WERI-Rb-1 (cell line): ENCODE measurements at regions not wholly inside any gene's neighbourhood (a gene's known extent, or its start where the extent isn't known, plus 50 kb on each side); places are given as distances from the start of the nearest gene placed in this dataset.

ENCODE experiments used
- DNase-seq: peaks from one replicate; pipeline ENCODE4 v3.0.0-alpha.2; 2020
- H3K27ac ChIP-seq: fragments of 250-450 bp; sonication (Bioruptor Pico); 2 replicates; pipeline ENCODE4 v1.5.1; 2020; ENCODE audit warnings: mild to moderate bottlenecking, moderate library complexity
- H3K27me3 ChIP-seq: fragments of 250-450 bp; sonication (Bioruptor Pico); 2 replicates; pipeline ENCODE4 v1.5.1; 2021; ENCODE audit warnings: mild to moderate bottlenecking, low read depth, moderate library complexity; ENCODE audit not compliant: insufficient read depth, severe bottlenecking
- H3K36me3 ChIP-seq: fragments of 250-450 bp; sonication (Bioruptor Pico); 2 replicates; pipeline ENCODE4 v1.5.1; 2020; ENCODE audit warnings: mild to moderate bottlenecking, moderate library complexity
- H3K4me3 ChIP-seq: 2 replicates; pipeline ENCODE4 v1.5.1; 2011; ENCODE audit warnings: low read depth, mild to moderate bottlenecking, control low read depth, low read length
- H3K9me3 ChIP-seq: fragments of 250-450 bp; sonication (Bioruptor Pico); 2 replicates; pipeline ENCODE4 v1.5.1; 2021; ENCODE audit warnings: mild to moderate bottlenecking, moderate library complexity; ENCODE audit not compliant: severe bottlenecking
- TF ChIP-seq, protein P1 (sequence below): IDR thresholded peaks from 2 replicates; pipeline ENCODE4 v1.5.1; 2011; ENCODE audit warnings: low read depth, mild to moderate bottlenecking, control low read depth, inconsistent platforms, low read length

DNA sequence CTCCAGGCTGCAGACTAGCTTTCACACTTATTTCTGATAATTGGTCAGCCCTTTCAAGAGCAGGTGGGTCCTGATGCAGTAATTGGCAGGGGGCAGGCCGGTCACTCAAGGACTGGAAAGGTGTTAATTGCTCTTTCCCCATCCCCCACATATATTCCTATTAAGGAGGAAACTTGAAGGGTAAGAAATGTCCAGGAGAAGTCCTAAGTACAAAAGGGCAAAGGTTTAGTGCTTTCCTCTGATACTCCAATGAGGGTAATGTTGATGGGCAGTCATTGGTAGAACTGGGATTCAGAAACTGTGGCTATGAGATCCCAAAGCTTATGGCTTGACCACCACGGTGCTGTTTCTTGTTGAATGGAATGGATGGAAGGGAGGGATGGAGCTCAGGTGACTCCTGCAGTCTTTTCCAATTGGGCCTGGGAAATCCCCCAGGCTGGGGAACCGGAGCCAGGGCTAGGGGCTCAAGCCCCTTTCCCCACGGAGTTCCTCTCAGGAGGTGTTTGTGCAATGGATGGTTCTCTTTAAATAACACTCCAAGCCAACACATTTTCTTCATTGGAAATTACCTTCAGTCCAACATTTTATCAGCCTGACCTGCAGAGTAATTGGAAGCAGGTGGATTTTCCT, 103.2 kb upstream of the ALDH1B1 start:
- no peak for DNase-seq
- Histone ChIP-seq H3K27ac (no peak overlapping the region), H3K36me3 (no peaks in the 10 kb centered on the region)

DNA sequence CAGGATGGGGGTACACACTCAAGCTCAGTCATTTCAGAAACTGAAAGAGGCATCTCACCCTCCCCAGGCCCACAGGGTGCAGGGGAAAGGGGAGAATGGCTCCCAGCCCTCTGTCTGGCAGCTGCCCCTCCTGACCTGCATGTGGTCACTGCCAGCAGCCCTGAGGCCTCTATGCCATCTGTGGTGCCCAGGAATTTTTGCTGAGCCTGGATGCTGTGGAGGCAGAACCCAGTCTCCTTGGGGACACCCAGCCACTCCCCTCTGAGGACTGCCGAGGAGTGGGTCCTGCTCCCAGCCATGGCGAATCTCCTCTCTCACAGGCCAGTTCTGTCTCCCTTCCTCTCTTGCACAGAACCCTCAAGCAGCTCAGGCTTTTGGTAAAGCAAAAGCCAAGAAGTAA, 104.0 kb upstream of the ALDH1B1 start:
- Histone ChIP-seq H3K4me3 (no peak overlapping the region), H3K27ac (no peak overlapping the region), H3K9me3 (peaks cover 3% of the 10 kb centered on the region), H3K27me3 (no peaks in the 10 kb centered on the region), H3K36me3 (no peaks in the 10 kb centered on the region)
- TF ChIP-seq, protein P1, sequence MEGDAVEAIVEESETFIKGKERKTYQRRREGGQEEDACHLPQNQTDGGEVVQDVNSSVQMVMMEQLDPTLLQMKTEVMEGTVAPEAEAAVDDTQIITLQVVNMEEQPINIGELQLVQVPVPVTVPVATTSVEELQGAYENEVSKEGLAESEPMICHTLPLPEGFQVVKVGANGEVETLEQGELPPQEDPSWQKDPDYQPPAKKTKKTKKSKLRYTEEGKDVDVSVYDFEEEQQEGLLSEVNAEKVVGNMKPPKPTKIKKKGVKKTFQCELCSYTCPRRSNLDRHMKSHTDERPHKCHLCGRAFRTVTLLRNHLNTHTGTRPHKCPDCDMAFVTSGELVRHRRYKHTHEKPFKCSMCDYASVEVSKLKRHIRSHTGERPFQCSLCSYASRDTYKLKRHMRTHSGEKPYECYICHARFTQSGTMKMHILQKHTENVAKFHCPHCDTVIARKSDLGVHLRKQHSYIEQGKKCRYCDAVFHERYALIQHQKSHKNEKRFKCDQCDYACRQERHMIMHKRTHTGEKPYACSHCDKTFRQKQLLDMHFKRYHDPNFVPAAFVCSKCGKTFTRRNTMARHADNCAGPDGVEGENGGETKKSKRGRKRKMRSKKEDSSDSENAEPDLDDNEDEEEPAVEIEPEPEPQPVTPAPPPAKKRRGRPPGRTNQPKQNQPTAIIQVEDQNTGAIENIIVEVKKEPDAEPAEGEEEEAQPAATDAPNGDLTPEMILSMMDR, result no peak
- no peak for DNase-seq

More for the DNA sequence above, 103.2 kb upstream of the ALDH1B1 start:
- TF ChIP-seq, protein P1, result no peak
- H3K4me3 ChIP-seq, result no peak overlapping the region
- H3K9me3 ChIP-seq, result peaks cover 3% of the 10 kb centered on the region
- H3K27me3 ChIP-seq, result no peaks in the 10 kb centered on the region

DNA sequence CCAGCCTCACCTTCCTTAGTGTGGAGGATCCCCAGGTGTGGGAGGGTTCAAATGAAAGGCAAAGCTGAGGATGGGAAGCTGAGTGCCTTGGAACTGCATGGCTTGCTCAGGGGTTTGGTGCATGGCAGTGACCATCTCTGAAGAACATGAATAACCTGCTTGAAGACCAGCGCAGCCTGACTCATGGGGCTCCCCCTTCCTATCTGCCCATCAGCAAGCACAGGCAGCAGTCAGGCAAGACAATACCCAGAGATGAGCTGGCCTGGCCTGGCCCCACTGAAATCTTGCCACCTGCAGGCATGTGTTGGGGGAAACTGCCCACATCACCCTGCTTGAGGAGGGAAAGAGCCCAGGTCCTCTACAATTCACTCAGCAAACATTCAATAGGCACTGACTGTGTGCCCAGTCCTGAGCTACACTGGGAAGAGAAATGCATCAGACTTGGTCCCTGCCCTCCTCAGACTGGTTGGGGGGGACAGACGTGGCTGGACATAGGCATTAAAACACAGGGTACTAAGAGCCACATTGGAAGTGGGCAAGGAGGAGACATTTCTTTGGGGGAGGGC, 105.0 kb upstream of the ALDH1B1 start:
- Histone ChIP-seq H3K36me3 (no peaks in the 10 kb centered on the region), H3K27me3 (no peaks in the 10 kb centered on the region), H3K27ac (no peak overlapping the region), H3K9me3 (peaks cover 3% of the 10 kb centered on the region), H3K4me3 (no peak overlapping the region)
- DNase-seq, result no peak
- TF ChIP-seq, protein P1, result no peak

DNA sequence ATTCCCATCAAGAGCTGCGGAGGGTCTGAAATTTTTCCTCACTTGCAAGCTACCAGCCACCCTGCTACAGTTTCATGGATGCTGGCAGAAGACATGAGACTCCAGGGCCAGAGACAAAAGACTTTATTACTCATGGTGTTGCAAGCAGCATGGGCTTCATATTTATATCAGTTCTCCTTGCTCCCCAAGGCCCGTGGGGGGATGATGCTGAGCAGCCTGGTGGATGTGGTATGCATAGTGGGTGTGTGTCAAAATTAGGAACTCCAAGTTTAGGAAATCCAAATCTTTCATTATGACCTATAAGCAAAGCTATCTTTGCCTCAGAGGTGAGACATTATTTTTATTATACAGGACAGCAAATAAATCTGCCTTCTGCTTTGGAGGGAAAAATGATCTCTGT, 105.7 kb upstream of the ALDH1B1 start:
- Histone ChIP-seq H3K27ac (no peak overlapping the region), H3K27me3 (no peaks in the 10 kb centered on the region), H3K36me3 (no peaks in the 10 kb centered on the region), H3K9me3 (peaks cover 3% of the 10 kb centered on the region), H3K4me3 (no peak overlapping the region)
- TF ChIP-seq, protein P1, result no peak
- no peak for DNase-seq

DNA sequence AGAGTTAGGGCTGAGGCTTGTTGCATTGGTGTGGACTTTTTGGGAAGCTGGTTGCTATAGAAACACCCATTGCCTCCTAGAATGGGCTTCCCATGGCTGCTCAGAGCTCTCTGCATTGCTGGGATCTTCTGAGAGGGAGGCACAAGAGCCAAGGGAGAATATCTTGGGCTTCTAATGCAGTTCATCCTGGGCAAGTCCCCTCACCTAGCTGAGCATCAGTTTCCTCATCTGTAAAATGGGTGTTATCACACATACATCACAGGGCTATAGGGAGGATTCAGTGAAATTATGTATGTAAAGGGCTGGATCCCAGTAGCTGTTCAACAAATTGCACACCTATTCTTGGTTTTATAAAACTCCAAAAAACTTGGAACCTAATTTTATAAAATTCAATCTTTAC, 106.1 kb upstream of the ALDH1B1 start:
- TF ChIP-seq, protein P1, result no peak
- H3K36me3 ChIP-seq, result no peaks in the 10 kb centered on the region
- H3K27me3 ChIP-seq, result no peaks in the 10 kb centered on the region
- H3K9me3 ChIP-seq, result peaks cover 3% of the 10 kb centered on the region
- no peak for DNase-seq
- no peak overlapping the region for H3K27ac ChIP-seq
- H3K4me3 ChIP-seq, result no peak overlapping the region

DNA sequence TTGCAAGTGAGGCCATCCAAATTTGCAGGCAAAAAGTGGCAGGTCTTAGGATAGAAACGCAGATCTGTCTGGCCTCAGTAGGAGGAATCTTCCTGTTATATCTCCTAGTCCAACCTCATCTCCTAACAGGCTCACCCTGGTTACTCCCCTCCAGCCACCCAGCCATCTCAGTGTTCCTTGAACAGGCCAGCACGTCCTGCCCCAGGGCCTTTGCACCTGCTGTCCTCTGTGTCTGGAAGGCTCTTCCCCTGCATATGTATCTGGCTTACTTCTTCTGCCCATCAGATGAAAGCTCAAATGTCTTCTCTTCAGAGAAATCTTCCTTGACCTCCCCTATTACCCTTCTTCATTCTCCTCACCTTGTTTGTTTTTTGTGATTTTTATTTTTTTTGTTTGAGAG, 107.3 kb upstream of the ALDH1B1 start:
- Histone ChIP-seq H3K27me3 (no peaks in the 10 kb centered on the region), H3K36me3 (no peaks in the 10 kb centered on the region), H3K27ac (no peak overlapping the region), H3K9me3 (no peaks in the 10 kb centered on the region), H3K4me3 (no peak overlapping the region)
- TF ChIP-seq, protein P1, result no peak
- DNase-seq, result no peak
